K562 (cell line): ENCODE measurements at regions not wholly inside any gene's neighbourhood (a gene's known extent, or its start where the extent isn't known, plus 50 kb on each side); places are given as distances from the start of the nearest gene placed in this dataset.

ENCODE experiments used
- ATAC-seq: fragments of 200-7000 bp; cut with Tn5 transposase; 3 replicates; pipeline ENCODE4 v1.9.1; 2020; ENCODE audit warnings: moderate library complexity
- BruUV-seq: library from RNA; stranded (reverse); fragments of 400-500 nt; replicated peaks from 2 replicates; lab custom pipeline; 2021; lab: Mats Ljungman, UMichigan
- CTCF ChIA-PET: fragments of 300-600 bp; formaldehyde crosslinking; extraction: SDS; loops from one replicate; lab custom pipeline; 2021; ENCODE audit warnings: low intra/inter-chr PET ratio; lab: Yijun Ruan, JAX
- POLR2A ChIA-PET: fragments of 300-600, 350-650 bp; sonication (Branson Sonifier 250); formaldehyde crosslinking; extraction: SDS; loops from one replicate; lab custom pipeline; 2021; ENCODE audit warnings: antibody characterized with exemption, inconsistent platforms; lab: Yijun Ruan, JAX
- DNase-seq, 4 experiments: peaks; one replicate each; pipeline versions ENCODE4 v3.0.0 to v3.0.0-alpha.2; 2011 to 2018; ENCODE audit warnings: low spot score in 3 of 4, mixed read lengths in 3 of 4; ENCODE audit errors: extremely low read depth in 1 of 4
- FAIRE-seq: peaks from 2 replicates; lab custom pipeline; 2011; peaks lifted over from hg19 to GRCh38; lab: Jason Lieb, UNC
- H2AFZ ChIP-seq: 2 replicates; pipeline ENCODE4 v1.6.0; 2011; ENCODE audit warnings: low read depth, low read length, control low read depth, inconsistent platforms
- H3K27ac ChIP-seq: fragments of 200-600 bp; 3 replicates; pipeline ENCODE4 v1.8.0; 2011; ENCODE audit warnings: low read depth, mild to moderate bottlenecking, control low read depth, inconsistent platforms, low read length, moderate library complexity, mixed read lengths; ENCODE audit errors: extremely low read depth
- H3K27me3 ChIP-seq, 2 experiments: fragments of 300-600 bp in 1 of 2; 2 replicates in 1 of 2; 3 replicates in 1 of 2; pipeline versions ENCODE4 v1.6.0 to v1.8.0; 2011; ENCODE audit warnings: inconsistent platforms in 2 of 2, low read length in 2 of 2, mild to moderate bottlenecking in 1 of 2, mixed read lengths in 1 of 2, moderate library complexity in 1 of 2; ENCODE audit not compliant: control insufficient read depth in 2 of 2, insufficient read depth in 2 of 2
- H3K36me3 ChIP-seq: fragments of 300-600 bp; 3 replicates; pipeline ENCODE4 v1.8.0; 2011; ENCODE audit warnings: mild to moderate bottlenecking, low read length, inconsistent platforms; ENCODE audit not compliant: control insufficient read depth, insufficient read depth
- H3K4me1 ChIP-seq, 2 experiments: fragments of 200-600 bp in 1 of 2; replicated peaks in 1 of 2; 2 replicates in 1 of 2; 3 replicates in 1 of 2; pipeline versions ENCODE4 v1.5.1 to v1.8.0; 2011; ENCODE audit warnings: inconsistent platforms in 2 of 2, low read length in 2 of 2, mild to moderate bottlenecking in 1 of 2, mixed read lengths in 1 of 2, moderate library complexity in 1 of 2; ENCODE audit not compliant: control insufficient read depth in 2 of 2, insufficient read depth in 2 of 2
- H3K4me2 ChIP-seq: 2 replicates; pipeline ENCODE4 v1.6.1; 2011; ENCODE audit warnings: low read length, control low read depth, inconsistent platforms, mixed read lengths; ENCODE audit not compliant: insufficient read depth
- H3K4me3 ChIP-seq: fragments of 200-600 bp; sonication (generic), shearing (Covaris generic); 2 replicates; pipeline ENCODE4 v1.5.1; 2016; ENCODE audit warnings: control low read depth, inconsistent platforms
- H3K79me2 ChIP-seq: fragments of 200-600 bp; 3 replicates; pipeline ENCODE4 v1.8.0; 2011; ENCODE audit warnings: low read length, inconsistent platforms; ENCODE audit not compliant: control insufficient read depth, insufficient read depth
- H3K9ac ChIP-seq, 2 experiments: 2 replicates each; pipeline versions ENCODE4 v1.6.0 to v1.6.1; 2011; ENCODE audit warnings: low read depth in 2 of 2, low read length in 2 of 2, control low read depth in 1 of 2, inconsistent platforms in 1 of 2, mild to moderate bottlenecking in 1 of 2, mixed read lengths in 1 of 2; ENCODE audit not compliant: insufficient read depth in 1 of 2
- H3K9me1 ChIP-seq: one replicate; pipeline ENCODE4 v1.6.0; 2011; ENCODE audit warnings: inconsistent platforms, mild to moderate bottlenecking, low read length, moderate library complexity; ENCODE audit not compliant: control insufficient read depth, insufficient read depth
- H3K9me3 ChIP-seq: replicated peaks from 2 replicates; pipeline ENCODE4 v1.5.1; 2011; ENCODE audit warnings: low read depth, low read length, inconsistent platforms; ENCODE audit not compliant: control insufficient read depth, insufficient read depth
- H4K20me1 ChIP-seq: replicated peaks from 2 replicates; pipeline ENCODE4 v1.6.1; 2011; ENCODE audit warnings: low read length, inconsistent platforms, mixed read lengths; ENCODE audit not compliant: control insufficient read depth, insufficient read depth
- ARID1B ChIP-seq: fragments of 450-650 bp; IDR thresholded peaks from 2 replicates; pipeline ENCODE4 v1.6.1; 2016; ENCODE audit warnings: antibody characterized with exemption, mild to moderate bottlenecking, inconsistent platforms
- ATF1 ChIP-seq, 2 experiments: fragments of 450-650 bp in 1 of 2; IDR thresholded peaks; 2 replicates each; pipeline ENCODE4 v1.6.1; 2016; ENCODE audit warnings: missing compliant biosample characterization in 1 of 2, missing genetic modification characterization in 1 of 2
- CBFA2T3 ChIP-seq: fragments of 450-650 bp; IDR thresholded peaks from 2 replicates; pipeline ENCODE4 v1.6.1; 2017
- CEBPB ChIP-seq: fragments of 450-650 bp; IDR thresholded peaks from 2 replicates; pipeline ENCODE4 v1.6.1; 2016; ENCODE audit warnings: missing genetic modification characterization, missing compliant biosample characterization
- CEBPG ChIP-seq, 3 experiments: fragments of 200-800 bp in 1 of 3; sonication (Bioruptor generic) in 1 of 3; sonication (generic) in 1 of 3; formaldehyde crosslinking in 1 of 3; IDR thresholded peaks in 2 of 3; conservative IDR thresholded peaks in 1 of 3; 2 replicates each; pipeline versions ENCODE4 v1.6.1 to v1.8.0; 2016 to 2022; ENCODE audit warnings: missing compliant biosample characterization in 2 of 3, missing genetic modification characterization in 2 of 3, mild to moderate bottlenecking in 1 of 3, missing genetic modification reagents in 1 of 3
- DPF2 ChIP-seq: fragments of 450-650 bp; IDR thresholded peaks from 2 replicates; pipeline ENCODE4 v1.6.1; 2016
- EGR1 ChIP-seq: fragments of 450-650 bp; conservative IDR thresholded peaks from 2 replicates; pipeline ENCODE4 v1.6.1; 2017; ENCODE audit warnings: mild to moderate bottlenecking
- ETV1 ChIP-seq: fragments of 450-650 bp; conservative IDR thresholded peaks from 2 replicates; pipeline ENCODE4 v1.6.1; 2016; ENCODE audit warnings: missing genetic modification characterization, control low read depth, low read depth, missing compliant biosample characterization
- GABPA ChIP-seq: fragments of 200-800 bp; sonication (Bioruptor generic); conservative IDR thresholded peaks from 2 replicates; pipeline ENCODE4 v1.6.1; 2016; ENCODE audit warnings: low read depth, missing genetic modification characterization, missing compliant biosample characterization
- JUND ChIP-seq, 2 experiments: IDR thresholded peaks; 2 replicates in 1 of 2; 3 replicates in 1 of 2; pipeline ENCODE4 v1.6.1; 2011; ENCODE audit warnings: borderline replicate concordance in 2 of 2, low read depth in 2 of 2, low read length in 2 of 2, improper control_type of control experiment in 1 of 2, missing biosample characterization in 1 of 2, missing genetic modification characterization in 1 of 2, missing genetic modification reagents in 1 of 2
- KLF16 ChIP-seq: IDR thresholded peaks from 2 replicates; pipeline ENCODE4 v1.6.1; 2016; ENCODE audit warnings: antibody characterized with exemption
- MCM2 ChIP-seq: fragments of 450-650 bp; IDR thresholded peaks from 2 replicates; pipeline ENCODE4 v1.6.1; 2017; ENCODE audit warnings: low read depth, mild to moderate bottlenecking
- MXI1 ChIP-seq: IDR thresholded peaks from 2 replicates; pipeline ENCODE4 v1.6.1; 2011; ENCODE audit warnings: low read depth, mild to moderate bottlenecking, improper control_type of control experiment, low read length
- NCOR1 ChIP-seq: fragments of 450-650 bp; IDR thresholded peaks from 2 replicates; pipeline ENCODE4 v1.6.1; 2016; ENCODE audit warnings: mild to moderate bottlenecking, moderate library complexity
- PKNOX1 ChIP-seq: fragments of 450-650 bp; IDR thresholded peaks from 2 replicates; pipeline ENCODE4 v1.6.1; 2016
- RCOR1 ChIP-seq, 2 experiments: IDR thresholded peaks; 2 replicates each; pipeline ENCODE4 v1.6.1; 2012; ENCODE audit warnings: low read depth in 2 of 2, low read length in 2 of 2, borderline replicate concordance in 1 of 2, improper control_type of control experiment in 1 of 2
- TCF7 ChIP-seq: sonication (generic); IDR thresholded peaks from 2 replicates; pipeline ENCODE4 v1.6.1; 2016; ENCODE audit warnings: antibody characterized with exemption, borderline replicate concordance
- TSC22D4 ChIP-seq: fragments of 450-650 bp; IDR thresholded peaks from 2 replicates; pipeline ENCODE4 v1.6.1; 2016; ENCODE audit warnings: missing genetic modification characterization, missing biosample characterization, control low read depth
- U2AF1 ChIP-seq: fragments of 200-400 bp; formaldehyde crosslinking; optimal IDR thresholded peaks from 2 replicates; pipeline ENCODE3; 2017; ENCODE audit warnings: mild to moderate bottlenecking, low read depth, low read length, moderate library complexity
- ZNF512 ChIP-seq: IDR thresholded peaks from 2 replicates; pipeline ENCODE4 v1.6.1; 2016; ENCODE audit warnings: missing genetic modification characterization, missing compliant biosample characterization
- ZNF778 ChIP-seq: fragments of 450-650 bp; formaldehyde crosslinking; IDR thresholded peaks from 2 replicates; pipeline ENCODE4 v1.4.0; 2020; ENCODE audit warnings: mild to moderate bottlenecking, moderate library complexity
- WGBS: fragments of 100-300 bp; shearing (Covaris generic); methylation state at CpG from one replicate; pipeline ENCODE4 v1.1.6; 2016; ENCODE audit warnings: low coverage, mixed read lengths; ENCODE audit not compliant: insufficient coverage; ENCODE audit errors: missing lambda C conversion rate; 5-methylcytosine and 5-hydroxymethylcytosine counted together
- in situ Hi-C: fragments of 300-500 bp; cut with MboI; formaldehyde crosslinking; loops from 4 replicates; pipeline ENCODE4 v1.15.0; 2018; ENCODE audit warnings: inconsistent platforms, mixed read lengths
- intact Hi-C: fragments of 100-400 bp; cut with micrococcal nuclease; formaldehyde crosslinking; loops from 2 replicates; pipeline ENCODE4 v1.14.2; 2022

- intact Hi-C loops = no loop called here
- ATAC-seq = peak; percentile 31; the same call in 2 of the 3 replicates
- H3K4me1 ChIP-seq = peaks cover 0 to 4% of the 10 kb centered on the region in 2 experiments; a peak in 2 of 5 replicates
- TF ChIP-seq ZNF778 = no peak
- TF ChIP-seq DPF2 = 0 out of 2 replicates have a peak, but pooled peaks have one; percentile 34
- TF ChIP-seq EGR1 = 0 out of 2 replicates have a peak, but pooled peaks have one; percentile 36
- peak; percentile 8; the same call in 1 of the 2 replicates for TF ChIP-seq NCOR1
- peak; percentile 83 for TF ChIP-seq CEBPB (tag)
- no peak for TF ChIP-seq TSC22D4
- TF ChIP-seq CBFA2T3 = peak; percentile 80
- peak; percentile 36; the same call in 1 of the 2 replicates for TF ChIP-seq ARID1B
- no peak for TF ChIP-seq ATF1 (CRISPR knock-in tag; IDR thresholded peaks at IDR 0.05)
- TF ChIP-seq ATF1 (tag; IDR thresholded peaks at IDR 0.05) = no peak
- TF ChIP-seq PKNOX1 = peak; percentile 78
- TF ChIP-seq CEBPG (CRISPR knock-in tag; IDR thresholded peaks at IDR 0.05) = no peak
- TF ChIP-seq CEBPG (tag; conservative IDR thresholded peaks at IDR 0.05 in 1 of 2, IDR thresholded peaks at IDR 0.05 in 1 of 2) = peak; percentile 69 to 87
- no peak for TF ChIP-seq MXI1
- TF ChIP-seq KLF16 = peak; percentile 41; the same call in 1 of the 2 replicates
- TF ChIP-seq ETV1 (tag) = peak; percentile 84
- TF ChIP-seq JUND (IDR thresholded peaks at IDR 0.05; ENCODE audit: borderline replicate concordance, low read depth, low read length) = no peak
- TF ChIP-seq JUND (tag; IDR thresholded peaks at IDR 0.05; ENCODE audit: borderline replicate concordance, low read depth, low read length) = no peak
- TF ChIP-seq TCF7 = peak; percentile 83; the same call in 1 of the 2 replicates
- no peak for TF ChIP-seq MCM2
- peak; percentile 66 for TF ChIP-seq GABPA (tag)
- TF ChIP-seq ZNF512 = no peak
- TF ChIP-seq RCOR1 (IDR thresholded peaks at IDR 0.05; ENCODE audit: borderline replicate concordance in 1 of 2, low read depth in 2 of 2, low read length in 2 of 2) = 0 out of 4 replicates have a peak, but pooled peaks of 1 of the 2 experiments have one; percentile 28
- no peak for TF ChIP-seq U2AF1
Measured at GRCh38 chr20:52410182-52410647, 218.6 kb upstream of the ZFP64 start.

More at GRCh38 chr20:52410182-52410647, 218.6 kb upstream of the ZFP64 start:
- peak; percentile 23 for FAIRE-seq
- no peak overlapping the region for H2AFZ ChIP-seq
- no peak overlapping the region for H3K9ac ChIP-seq
- no TSS peak for BruUV-seq
- CTCF ChIA-PET = no interaction called here
- no peaks in the 10 kb centered on the region for H4K20me1 ChIP-seq
- no peaks in the 10 kb centered on the region for H3K27me3 ChIP-seq
- peak overlapping the region; percentile 25; the same call in 1 of the 2 replicates for H3K4me2 ChIP-seq
- peak overlapping the region; percentile 19; the same call in 1 of the 3 replicates for H3K27ac ChIP-seq
- DNase-seq = peak in 2 of 4 experiments; percentile 21 to 51
- H3K9me3 ChIP-seq = no peaks in the 10 kb centered on the region
- WGBS = 2% methylated on average over 11 of the region's 11 CpGs
- POLR2A ChIA-PET = interaction anchor here (1.0 kb wide), 1 partner anchor 26 kb away, joined by 3 read pairs; no protein-coding TSS in a partner anchor
- H3K4me3 ChIP-seq = no peak overlapping the region
- H3K36me3 ChIP-seq = no peaks in the 10 kb centered on the region
- no peaks in the 10 kb centered on the region for H3K79me2 ChIP-seq
- in situ Hi-C loops = no loop called here
- H3K9me1 ChIP-seq = peaks cover 5% of the 10 kb centered on the region
